B cell (primary cell): ENCODE measurements at regions not wholly inside any gene's neighbourhood (a gene's known extent, or its start where the extent isn't known, plus 50 kb on each side); places are given as distances from the start of the nearest gene placed in this dataset.

Experiments
- ATAC-seq: fragments of 200-7000 bp; cut with Tn5 transposase; one replicate; pipeline ENCODE4 v1.10.0; 2021; ENCODE audit warnings: low read depth, mild to moderate bottlenecking, moderate number of reproducible peaks, moderate library complexity
- CTCF ChIA-PET: fragments of 350-600 bp; sonication (Branson Sonifier 250); formaldehyde crosslinking; loops from one replicate; lab custom pipeline; 2021; ENCODE audit warnings: antibody characterized with exemption, inconsistent platforms; lab: Charles Lee
- POLR2A ChIA-PET: fragments of 350-600 bp; sonication (Branson Sonifier 250); formaldehyde crosslinking; loops from one replicate; lab custom pipeline; 2021; ENCODE audit warnings: antibody characterized with exemption; lab: Charles Lee
- DNase-seq: peaks from one replicate; pipeline ENCODE4 v3.0.0; 2013
- H2AFZ ChIP-seq: 2 replicates; pipeline ENCODE4 v1.6.1; 2012; ENCODE audit warnings: mild to moderate bottlenecking, low read depth, low read length; ENCODE audit not compliant: insufficient read depth, poor library complexity, severe bottlenecking
- H3K27ac ChIP-seq, 2 donors: 1 replicate in 1 of 2; 2 replicates in 1 of 2; pipeline ENCODE4 v1.5.1; 2012 to 2013; ENCODE audit warnings: low read length in 2 of 2, mild to moderate bottlenecking in 2 of 2, moderate library complexity in 1 of 2
- H3K27me3 ChIP-seq, 4 experiments: fragments of 200-600 bp in 1 of 4; sonication (generic) in 1 of 4; replicated peaks in 1 of 4; 1 replicate in 2 of 4; 2 replicates in 2 of 4; pipeline versions ENCODE4 v1.6.1 to v1.7.0; 2013 to 2016; ENCODE audit warnings: low read length in 3 of 4, mild to moderate bottlenecking in 2 of 4, mixed read lengths in 1 of 4, moderate library complexity in 1 of 4; ENCODE audit not compliant: insufficient read depth in 4 of 4, control insufficient read depth in 3 of 4; ENCODE audit errors: control extremely low read depth in 1 of 4
- H3K36me3 ChIP-seq, 2 experiments: replicated peaks in 1 of 2; 1 replicate in 1 of 2; 2 replicates in 1 of 2; pipeline versions ENCODE4 v1.6.1 to v1.7.1; 2013; ENCODE audit warnings: low read length in 1 of 2; ENCODE audit not compliant: insufficient read depth in 2 of 2, control insufficient read depth in 1 of 2; ENCODE audit errors: control extremely low read depth in 1 of 2, extremely low read depth in 1 of 2
- H3K4me1 ChIP-seq, 2 donors: fragments of 200-600 bp in 1 of 2; sonication (generic) in 1 of 2; 1 replicate in 1 of 2; 2 replicates in 1 of 2; pipeline versions ENCODE4 v1.5.1 to v1.6.1; 2013 to 2017; ENCODE audit warnings: low read length in 2 of 2; ENCODE audit not compliant: control insufficient read depth in 2 of 2, insufficient read depth in 2 of 2
- H3K4me2 ChIP-seq: replicated peaks from 2 replicates; pipeline ENCODE3; 2012; ENCODE audit warnings: mild to moderate bottlenecking, low read depth, low read length; ENCODE audit not compliant: poor library complexity, severe bottlenecking
- H3K4me3 ChIP-seq, 5 experiments: fragments of 200-600 bp in 1 of 5; sonication (generic) in 1 of 5; 1 replicate in 3 of 5; 2 replicates in 2 of 5; pipeline versions ENCODE4 v1.5.1 to v1.7.0; 2011 to 2016; ENCODE audit warnings: low read length in 4 of 5, mild to moderate bottlenecking in 4 of 5, low read depth in 2 of 5, control low read depth in 1 of 5, moderate library complexity in 1 of 5; ENCODE audit not compliant: insufficient read depth in 1 of 5; ENCODE audit errors: control extremely low read depth in 1 of 5, extremely low read depth in 1 of 5
- H3K79me2 ChIP-seq: fragments of 200-600 bp; sonication (generic); one replicate; pipeline ENCODE4 v1.6.0; 2016; ENCODE audit warnings: low read length; ENCODE audit not compliant: control insufficient read depth, insufficient read depth
- H3K9ac ChIP-seq: fragments of 200-600 bp; sonication (generic); 2 replicates; pipeline ENCODE4 v1.6.1; 2017; ENCODE audit warnings: mild to moderate bottlenecking, low read length, moderate library complexity
- H3K9me3 ChIP-seq, 3 donors: one replicate each; pipeline versions ENCODE4 v1.6.1 to v1.7.1; 2013; ENCODE audit warnings: low read length in 2 of 3; ENCODE audit not compliant: control insufficient read depth in 2 of 3, insufficient read depth in 1 of 3; ENCODE audit errors: control extremely low read depth in 1 of 3
- H4K20me1 ChIP-seq: 2 replicates; pipeline ENCODE4 v1.6.0; 2012; ENCODE audit warnings: mild to moderate bottlenecking, low read length; ENCODE audit not compliant: insufficient read depth, control insufficient read depth, poor library complexity, severe bottlenecking
- H3K27ac Mint-ChIP-seq: one replicate; pipeline ENCODE4 v1.8.0; 2021; ENCODE audit warnings: mixed read lengths
- H3K27me3 Mint-ChIP-seq: one replicate; pipeline ENCODE4 v1.8.0; 2021; ENCODE audit warnings: mixed read lengths
- H3K4me1 Mint-ChIP-seq: one replicate; pipeline ENCODE4 v1.8.0; 2021; ENCODE audit warnings: mixed read lengths
- H3K4me3 Mint-ChIP-seq: one replicate; pipeline ENCODE4 v1.8.0; 2021; ENCODE audit warnings: mixed read lengths
- H3K9me3 Mint-ChIP-seq: one replicate; pipeline ENCODE4 v1.8.0; 2022; ENCODE audit warnings: mixed read lengths; ENCODE audit not compliant: insufficient read depth
- EZH2 ChIP-seq: IDR thresholded peaks from 2 replicates; pipeline ENCODE4 v1.6.1; 2012; ENCODE audit warnings: borderline replicate concordance, low read depth, mild to moderate bottlenecking, moderate library complexity, low read length; ENCODE audit not compliant: insufficient read depth, poor library complexity, severe bottlenecking
- WGBS: methylation state at CpG from one replicate; pipeline ENCODE4 v1.1.5; 2013; ENCODE audit warnings: missing lambda C conversion rate; ENCODE audit not compliant: insufficient coverage; 5-methylcytosine and 5-hydroxymethylcytosine counted together
- intact Hi-C: fragments of 100-400 bp; cut with micrococcal nuclease; formaldehyde crosslinking; loops from one replicate; pipeline ENCODE4 v1.10.0; 2022
- TF ChIP-seq, protein P1 (sequence below): fragments of 200-600 bp; IDR thresholded peaks from one replicate; pipeline ENCODE4 v1.8.0; 2022; ENCODE audit warnings: antibody characterized with exemption, mild to moderate bottlenecking

DNA sequence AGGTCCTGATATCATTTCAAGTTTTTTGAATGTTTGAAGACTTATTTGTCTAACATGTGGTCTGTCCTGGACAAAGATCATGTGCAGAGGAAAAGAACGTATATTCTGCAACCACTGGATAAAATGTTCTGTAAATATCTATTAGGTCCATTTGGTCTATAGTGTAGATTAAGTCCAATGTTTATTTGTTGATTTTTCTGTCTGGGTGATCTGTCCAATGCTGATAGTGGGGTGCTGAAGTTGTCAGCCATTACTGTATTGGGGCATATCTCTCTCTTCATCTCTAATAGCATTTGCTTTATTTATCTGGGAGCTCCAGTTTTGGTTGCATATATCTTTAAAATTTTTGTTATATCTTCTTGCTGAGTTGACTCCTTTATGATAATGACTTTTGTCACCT lies 258.4 kb upstream of the CITED2 start:
- H3K9me3 ChIP-seq: no peaks in the 10 kb centered on the region
- no peak overlapping the region for H3K27ac ChIP-seq
- H4K20me1 ChIP-seq: no peaks in the 10 kb centered on the region
- ChIA-PET CTCF (interaction anchor here (1.1 kb wide), 1 partner anchor 31 kb away, joined by 3 read pairs; no protein-coding TSS in a partner anchor), POLR2A (no interaction called here)
- ATAC-seq (no peak), DNase-seq (no peak)
- Mint-ChIP-seq H3K27me3 (no peaks in the 10 kb centered on the region), H3K9me3 (no peaks in the 10 kb centered on the region), H3K27ac (no peak overlapping the region), H3K4me1 (no peaks in the 10 kb centered on the region), H3K4me3 (no peak overlapping the region)
- H3K4me3 ChIP-seq: no peak overlapping the region
- no peak for TF ChIP-seq EZH2
- TF ChIP-seq, protein P1, sequence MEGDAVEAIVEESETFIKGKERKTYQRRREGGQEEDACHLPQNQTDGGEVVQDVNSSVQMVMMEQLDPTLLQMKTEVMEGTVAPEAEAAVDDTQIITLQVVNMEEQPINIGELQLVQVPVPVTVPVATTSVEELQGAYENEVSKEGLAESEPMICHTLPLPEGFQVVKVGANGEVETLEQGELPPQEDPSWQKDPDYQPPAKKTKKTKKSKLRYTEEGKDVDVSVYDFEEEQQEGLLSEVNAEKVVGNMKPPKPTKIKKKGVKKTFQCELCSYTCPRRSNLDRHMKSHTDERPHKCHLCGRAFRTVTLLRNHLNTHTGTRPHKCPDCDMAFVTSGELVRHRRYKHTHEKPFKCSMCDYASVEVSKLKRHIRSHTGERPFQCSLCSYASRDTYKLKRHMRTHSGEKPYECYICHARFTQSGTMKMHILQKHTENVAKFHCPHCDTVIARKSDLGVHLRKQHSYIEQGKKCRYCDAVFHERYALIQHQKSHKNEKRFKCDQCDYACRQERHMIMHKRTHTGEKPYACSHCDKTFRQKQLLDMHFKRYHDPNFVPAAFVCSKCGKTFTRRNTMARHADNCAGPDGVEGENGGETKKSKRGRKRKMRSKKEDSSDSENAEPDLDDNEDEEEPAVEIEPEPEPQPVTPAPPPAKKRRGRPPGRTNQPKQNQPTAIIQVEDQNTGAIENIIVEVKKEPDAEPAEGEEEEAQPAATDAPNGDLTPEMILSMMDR: no peak
- H3K27me3 ChIP-seq: no peaks in the 10 kb centered on the region
- no peak overlapping the region for H3K9ac ChIP-seq
- H3K4me2 ChIP-seq: no peak overlapping the region
- intact Hi-C loops: no loop called here
- H3K36me3 ChIP-seq: no peaks in the 10 kb centered on the region
- no CpG with 5 or more reads among the region's 1 CpG for WGBS
- no peaks in the 10 kb centered on the region for H3K79me2 ChIP-seq
- no peak overlapping the region for H2AFZ ChIP-seq
- no peaks in the 10 kb centered on the region for H3K4me1 ChIP-seq

- no peak overlapping the region for H3K27ac Mint-ChIP-seq
- no CpG with 5 or more reads among the region's 1 CpG for WGBS
- intact Hi-C loops: no loop called here
These were observed 253.8 kb upstream of the CITED2 start for GRCh38 chr6:139628270-139628669.

More at GRCh38 chr6:139628270-139628669, 253.8 kb upstream of the CITED2 start:
- no peak overlapping the region for H3K9ac ChIP-seq
- ChIA-PET CTCF (no interaction called here), POLR2A (no interaction called here)
- DNase-seq (no peak), ATAC-seq (no peak)
- H3K4me1 ChIP-seq: no peaks in the 10 kb centered on the region
- no peaks in the 10 kb centered on the region for H3K9me3 Mint-ChIP-seq
- no peaks in the 10 kb centered on the region for H3K27me3 ChIP-seq
- no peak overlapping the region for H3K27ac ChIP-seq
- H4K20me1 ChIP-seq: no peaks in the 10 kb centered on the region
- H3K4me1 Mint-ChIP-seq: no peaks in the 10 kb centered on the region
- TF ChIP-seq EZH2: no peak
- TF ChIP-seq, protein P1: no peak
- no peaks in the 10 kb centered on the region for H3K36me3 ChIP-seq
- H3K9me3 ChIP-seq: no peaks in the 10 kb centered on the region
- H3K27me3 Mint-ChIP-seq: no peaks in the 10 kb centered on the region
- no peak overlapping the region for H3K4me2 ChIP-seq
- H2AFZ ChIP-seq: no peak overlapping the region
- H3K4me3 ChIP-seq: no peak overlapping the region
- no peak overlapping the region for H3K4me3 Mint-ChIP-seq
- H3K79me2 ChIP-seq: no peaks in the 10 kb centered on the region
